Fibroblast of skin of left biceps (primary cell): ENCODE measurements at regions not wholly inside any gene's neighbourhood (a gene's known extent, or its start where the extent isn't known, plus 50 kb on each side); places are given as distances from the start of the nearest gene placed in this dataset.
A peak's percentile ranks its signal among the peaks of the same experiment; 100 is the strongest.
"Not testable (repeated sequence)": the region's sequence is repeated elsewhere in the genome, so short reads cannot be mapped to it uniquely, and the experiment has no call there.

Experiments
- DNase-seq, 2 experiments: peaks; one replicate each; pipeline ENCODE4 v3.0.0-alpha.2; 2013; ENCODE audit warnings: low read depth in 2 of 2

DNA sequence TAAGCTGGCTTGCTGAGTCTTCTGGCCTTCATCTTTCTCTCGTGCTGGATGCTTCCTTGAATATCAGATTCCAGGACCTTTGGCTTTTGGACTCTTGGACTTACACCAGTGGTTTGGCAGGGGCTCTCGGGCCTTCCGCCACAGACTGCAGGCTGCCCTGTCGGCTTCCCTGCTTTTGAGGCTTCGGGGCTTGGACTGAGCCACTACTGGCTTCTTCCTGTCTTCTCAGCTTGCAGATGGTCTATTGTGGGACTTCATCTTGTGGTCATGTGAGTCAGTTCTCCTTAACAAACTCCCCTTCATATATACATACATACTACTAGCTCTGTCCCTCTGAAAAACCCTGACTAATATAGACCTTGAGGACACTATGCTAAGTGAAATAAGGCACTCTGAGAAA is 78.3 kb upstream of the SSBP2 start:
- no peak for DNase-seq

DNA sequence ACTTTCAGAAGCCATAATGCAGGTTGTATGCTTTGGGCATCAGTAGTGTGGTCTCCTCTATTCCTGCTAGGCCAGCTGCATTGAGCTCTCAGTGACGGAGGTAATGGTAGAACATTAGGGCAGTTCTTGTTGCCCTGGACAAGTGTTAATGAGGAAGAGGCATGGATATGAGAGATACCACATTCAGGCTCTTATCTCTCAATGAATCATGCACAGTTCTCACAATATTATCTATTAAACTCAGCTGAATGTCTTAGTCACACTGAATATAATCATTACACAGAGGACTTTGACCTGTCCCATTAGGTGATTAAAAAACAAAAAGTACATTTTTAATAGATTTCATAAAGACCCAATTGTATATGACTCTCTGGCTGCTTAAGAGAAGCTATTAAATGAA is 76.6 kb upstream of the SSBP2 start:
- DNase-seq, result no peak

DNA sequence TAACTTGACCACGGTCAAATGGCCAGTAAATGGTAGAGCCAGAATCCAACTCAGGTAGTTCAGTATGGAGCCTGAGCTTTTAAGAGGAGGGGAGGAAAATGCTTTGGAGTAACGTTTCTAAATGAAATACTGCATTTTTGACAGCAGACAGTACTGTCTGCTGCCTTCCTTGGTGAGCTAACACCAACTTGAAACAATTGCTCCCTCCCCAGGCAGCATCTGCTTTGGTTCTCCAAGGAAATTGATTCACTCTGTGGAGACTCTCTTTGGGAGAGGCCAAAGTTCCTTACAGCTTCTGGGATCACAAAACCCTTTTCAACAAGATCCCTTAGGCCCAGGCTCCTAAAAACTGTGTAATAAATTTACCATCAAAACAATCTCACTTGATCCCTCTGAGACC is 75.2 kb upstream of the SSBP2 start:
- no peak for DNase-seq

DNA sequence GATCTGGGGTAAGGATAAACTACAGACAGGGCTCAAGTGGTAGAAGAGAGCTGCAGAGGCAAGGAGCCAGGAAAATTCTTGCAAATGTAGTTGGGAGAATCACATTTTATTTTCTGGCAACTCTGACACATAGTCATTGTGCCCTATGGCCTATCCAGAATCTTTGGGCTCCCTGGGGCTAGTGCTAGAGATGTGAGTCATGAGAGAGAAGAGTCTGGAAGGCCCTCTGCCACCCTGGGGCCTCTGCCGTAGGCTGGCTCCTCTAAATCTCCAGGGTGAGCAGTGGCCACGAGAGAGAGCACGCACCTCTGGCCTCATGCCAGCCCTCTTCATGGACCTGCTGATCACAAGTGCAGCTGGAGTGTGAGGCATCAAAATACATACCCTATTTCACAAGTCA is 74.3 kb upstream of the SSBP2 start:
- DNase-seq, result peak in 1 of 2 experiments; percentile 8

DNA sequence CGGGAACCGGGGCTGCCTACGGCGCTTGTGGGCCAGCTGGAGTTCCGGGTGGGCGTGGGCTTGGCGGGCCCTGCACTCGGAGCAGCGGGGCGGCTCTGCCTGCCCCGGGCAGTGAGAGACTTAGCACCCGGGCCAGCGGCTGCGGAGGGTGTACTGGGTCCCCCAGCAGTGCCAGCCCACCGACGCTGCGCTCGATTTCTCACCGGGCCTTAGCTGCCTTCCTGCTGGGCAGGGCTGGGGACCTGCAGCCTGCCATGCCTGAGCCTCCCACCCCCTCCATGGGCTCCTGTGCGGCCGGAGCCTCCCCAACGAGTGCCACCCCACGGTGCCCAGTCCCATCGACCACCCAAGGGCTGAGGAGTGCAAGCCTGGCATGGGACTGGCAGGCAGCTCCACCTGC is 72.8 kb upstream of the SSBP2 start:
- DNase-seq, result not testable (repeated sequence)

DNA sequence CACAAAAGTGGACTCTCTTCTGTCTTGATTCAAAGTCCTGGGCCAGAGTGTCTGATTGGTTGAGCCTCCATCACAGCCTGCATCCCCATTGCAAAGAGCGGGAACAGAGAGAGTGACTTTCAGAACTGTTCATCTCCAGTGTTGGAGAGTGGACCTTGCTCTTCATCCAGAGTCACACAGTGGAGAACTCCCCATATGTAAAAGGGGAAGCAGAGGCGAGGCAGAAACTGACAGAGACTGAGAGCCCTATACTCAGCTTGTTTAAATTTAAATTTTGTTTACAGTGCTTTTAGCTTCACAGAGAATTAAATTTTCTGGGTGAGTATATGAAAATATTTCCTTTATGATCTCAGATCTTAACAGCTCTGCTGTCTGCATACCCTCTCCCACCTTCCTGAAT is 70.0 kb upstream of the SSBP2 start:
- DNase-seq, result no peak

DNA sequence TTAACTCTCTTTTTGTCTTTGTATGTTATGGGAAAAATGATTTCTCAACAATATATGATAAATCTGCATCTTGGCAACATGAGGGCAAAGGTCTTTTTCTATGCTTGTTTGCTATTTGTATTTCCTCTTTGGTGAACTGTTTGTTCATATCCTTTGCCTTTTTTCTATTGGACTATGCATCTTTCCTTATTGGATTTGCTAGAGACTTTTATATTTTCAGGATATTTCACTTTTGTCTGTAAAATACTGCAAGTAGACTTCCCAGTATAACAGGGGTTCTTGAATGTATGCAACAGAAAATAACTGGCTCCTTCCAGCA is 69.4 kb upstream of the SSBP2 start:
- no peak for DNase-seq

DNA sequence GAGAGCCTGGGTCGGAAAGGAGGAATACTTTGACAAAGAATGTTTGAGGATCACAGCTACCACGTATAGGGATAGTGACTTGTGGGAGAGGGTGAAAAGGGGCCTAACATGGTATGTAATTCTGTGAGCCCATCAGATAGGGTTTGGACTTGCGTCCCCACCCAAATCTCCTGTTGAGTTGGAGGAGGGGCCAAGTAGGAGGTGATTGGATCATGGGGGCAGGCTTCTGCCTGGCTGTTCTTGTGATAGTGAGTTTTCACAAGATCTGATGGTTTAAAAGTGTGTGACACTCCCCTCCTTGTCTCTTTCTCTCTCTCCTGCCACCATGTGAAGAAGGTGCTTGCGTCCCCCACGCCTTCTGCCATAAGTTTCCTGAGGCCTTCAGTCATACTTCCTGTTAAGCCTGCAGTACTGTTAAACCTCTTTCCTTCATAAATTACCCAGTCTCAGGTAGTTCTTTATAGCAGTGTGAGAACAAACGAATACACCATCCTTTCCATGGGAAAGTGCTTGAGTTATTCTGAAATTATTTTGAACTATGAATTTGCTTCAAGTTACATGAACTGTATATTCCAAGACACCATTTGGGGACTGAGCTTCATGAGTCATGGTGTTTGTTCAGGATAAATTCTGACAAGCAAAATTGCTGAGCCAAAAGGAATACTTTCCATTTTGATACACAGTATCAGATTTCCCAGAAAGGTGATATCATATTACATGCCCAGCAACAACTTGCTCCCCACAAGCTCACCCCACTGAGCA is 68.8 kb upstream of the SSBP2 start:
- peak in 1 of 2 experiments; percentile 6 for DNase-seq

DNA sequence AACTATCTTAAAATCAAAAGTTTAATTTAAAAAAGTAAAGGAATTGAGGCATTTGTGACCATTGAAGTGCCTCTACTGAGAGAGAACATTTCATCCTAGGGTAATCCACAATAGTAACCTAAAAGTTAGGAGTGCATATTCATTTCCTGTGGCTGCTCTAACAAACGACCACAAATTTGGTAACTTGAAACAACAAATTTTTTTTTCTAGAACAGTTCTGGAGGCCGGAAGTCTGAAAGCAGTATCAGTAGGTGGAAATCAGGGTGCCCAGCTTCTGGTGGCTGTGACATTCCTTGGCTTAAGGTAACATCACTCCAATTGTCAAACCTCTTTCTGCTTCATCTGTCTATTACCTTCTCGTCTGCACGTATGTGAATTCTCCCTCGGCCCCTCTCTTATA is 67.1 kb upstream of the SSBP2 start:
- DNase-seq, result no peak

DNA sequence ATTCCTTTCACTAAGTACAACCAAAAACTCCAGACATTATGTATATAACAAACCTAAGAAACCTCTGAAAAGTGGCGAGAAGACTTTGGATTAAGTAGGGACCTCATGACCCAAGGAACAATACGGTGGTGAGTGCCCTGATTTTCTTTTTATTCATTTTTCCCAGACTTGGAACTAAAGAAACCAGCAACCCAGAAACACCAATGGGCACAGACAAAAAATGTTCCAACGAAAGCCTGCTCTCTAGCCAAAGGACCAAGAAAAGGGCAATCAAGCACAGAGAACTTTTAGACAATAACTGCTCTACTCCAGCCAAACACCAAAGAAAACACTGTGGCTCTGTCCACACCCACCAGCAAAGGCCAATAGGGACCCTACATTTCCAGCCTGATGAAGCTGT is 66.2 kb upstream of the SSBP2 start:
- no peak for DNase-seq

DNA sequence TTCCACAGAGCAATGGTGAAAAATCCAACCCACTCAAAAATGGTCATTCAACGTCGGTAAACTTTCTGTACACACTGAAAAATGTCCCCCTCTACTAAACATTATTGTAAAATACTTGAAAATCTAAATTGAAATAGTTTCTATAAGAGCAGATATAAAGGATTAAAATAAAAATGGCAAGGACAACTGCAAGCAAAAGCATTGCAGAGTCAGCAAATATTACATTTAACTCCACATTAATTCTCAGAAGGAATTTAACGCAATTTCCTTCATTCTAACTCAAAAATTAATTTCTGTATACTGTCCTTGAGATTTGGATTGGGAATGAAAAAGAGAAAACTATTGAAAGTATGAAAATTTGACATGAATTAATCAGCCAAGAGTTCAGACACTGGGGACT is 64.4 kb upstream of the SSBP2 start:
- DNase-seq, result no peak

DNA sequence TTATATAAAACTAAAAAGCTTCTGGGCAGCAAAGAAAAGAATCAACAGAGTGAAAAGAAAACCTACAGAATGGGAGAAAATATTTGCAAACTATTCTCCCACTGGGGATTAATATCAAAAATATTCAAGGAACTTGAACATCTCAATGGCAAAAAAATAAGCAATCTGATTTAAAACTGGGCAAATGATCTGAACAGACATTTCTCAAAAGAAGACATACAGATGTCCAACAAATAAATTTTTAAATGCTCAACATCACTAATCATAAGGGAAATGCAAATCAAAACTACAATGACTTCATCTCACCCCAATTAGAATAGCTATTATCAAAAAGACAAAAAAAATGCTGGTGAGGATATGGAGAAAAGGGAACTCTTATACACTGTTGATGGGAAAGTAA is 57.2 kb upstream of the SSBP2 start:
- no peak for DNase-seq

DNA sequence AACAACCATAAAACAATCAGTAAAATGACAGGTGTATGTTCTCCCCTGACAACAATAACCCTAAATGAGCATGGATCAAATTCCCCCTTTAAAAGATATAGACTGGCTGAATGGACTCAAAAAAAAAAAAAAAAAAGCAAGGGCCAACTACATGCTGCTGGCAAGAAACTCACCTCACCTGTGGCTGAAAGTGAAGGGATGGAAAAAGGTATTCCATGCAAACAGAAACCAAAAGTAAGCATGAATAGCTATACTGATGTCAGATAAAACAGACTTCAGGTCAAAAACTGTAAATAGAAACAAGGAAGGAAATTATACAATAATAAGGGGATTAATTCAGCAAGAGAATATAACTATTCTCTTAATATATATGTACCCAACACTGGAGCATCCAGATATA is 54.2 kb upstream of the SSBP2 start:
- DNase-seq, result no peak

DNA sequence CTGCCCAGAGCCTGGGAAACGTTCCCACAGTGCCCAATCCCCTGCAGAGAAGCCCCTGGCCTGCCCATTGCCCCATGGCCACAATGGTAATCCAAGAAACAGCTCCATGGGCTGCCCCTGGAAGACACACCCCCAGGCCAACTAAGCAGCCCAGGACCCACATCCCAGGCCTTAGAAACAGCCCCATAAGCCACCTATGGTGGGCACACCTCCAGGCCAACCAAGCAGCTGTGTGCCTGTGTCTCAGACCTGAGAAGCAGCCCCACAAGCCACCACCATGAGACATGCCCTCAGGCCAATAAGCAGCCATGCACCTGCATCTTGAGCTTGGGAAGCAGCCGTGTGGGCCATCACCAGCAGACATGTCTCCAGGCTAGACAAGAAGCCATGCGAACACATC is 52.9 kb upstream of the SSBP2 start:
- DNase-seq, result no peak

DNA sequence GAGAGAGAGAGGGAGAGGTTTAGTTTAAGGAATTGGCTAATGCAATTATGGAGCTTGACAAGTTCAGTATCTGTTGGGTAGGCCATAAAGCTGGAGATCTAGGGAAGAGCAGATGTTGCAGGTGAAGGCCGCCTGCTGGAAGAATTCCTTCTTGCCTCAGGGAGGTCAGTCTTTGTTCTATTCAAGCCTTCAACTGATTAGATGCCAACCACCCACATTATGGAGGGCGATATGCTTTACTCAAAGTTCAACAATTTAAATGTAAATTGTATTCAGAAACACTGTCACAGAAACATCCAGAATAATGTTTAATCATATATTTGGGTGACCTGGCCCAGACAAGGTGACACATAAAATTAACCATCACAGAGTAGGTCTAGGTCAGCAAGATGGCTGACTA is 51.7 kb upstream of the SSBP2 start:
- no peak for DNase-seq

DNA sequence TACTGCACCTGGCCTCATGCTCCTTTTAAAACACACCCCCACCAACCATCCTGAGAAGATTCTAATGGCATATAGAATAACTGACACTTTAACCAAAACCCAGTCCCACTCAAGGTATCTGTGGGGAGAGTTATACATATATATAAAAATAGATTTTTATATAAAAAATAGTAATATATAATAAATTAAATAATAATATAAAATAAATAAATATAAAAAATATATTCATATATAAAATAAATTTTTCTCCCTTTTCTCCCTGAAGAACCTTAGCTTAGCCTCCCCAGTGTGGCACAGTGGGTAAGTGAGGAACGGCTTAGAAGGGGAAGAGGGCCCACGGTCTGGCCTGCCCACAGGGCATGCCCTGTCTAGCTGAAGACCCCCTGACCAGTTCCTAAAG is 51.1 kb upstream of the SSBP2 start:
- no peak for DNase-seq

DNA sequence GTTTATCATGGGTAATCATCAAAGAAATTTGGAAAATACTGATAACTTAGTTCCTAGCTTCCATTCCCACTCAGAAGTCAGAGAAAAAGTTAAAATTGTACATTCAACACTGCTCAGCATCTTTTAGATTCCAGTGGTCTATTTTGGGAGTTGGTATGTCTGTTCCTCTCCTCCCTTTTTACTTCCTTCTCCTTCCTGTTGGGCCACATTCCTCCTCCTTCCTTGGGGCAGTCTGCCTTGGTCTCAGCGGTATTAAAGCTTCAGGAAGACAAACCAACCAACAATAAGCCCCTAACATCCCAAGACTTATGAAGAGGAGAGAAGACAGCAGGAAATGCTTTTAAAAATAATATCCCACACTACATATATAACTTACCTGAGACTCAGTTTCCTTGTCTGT is 49.9 kb upstream of the SSBP2 start:
- DNase-seq, result no peak
